Natural killer cell (primary cell): ENCODE measurements at regions not wholly inside any gene's neighbourhood (a gene's known extent, or its start where the extent isn't known, plus 50 kb on each side); places are given as distances from the start of the nearest gene placed in this dataset.

ENCODE experiments used
- ATAC-seq, 3 donors: fragments of 150-1000 bp in 2 of 3; fragments of 200-7000 bp in 1 of 3; cut with Tn5 transposase; 1 replicate in 1 of 3; 2 replicates in 2 of 3; pipeline ENCODE4 v1.10.0; 2021; ENCODE audit warnings: mild to moderate bottlenecking in 2 of 3, moderate library complexity in 2 of 3
- DNase-seq, 2 donors: peaks; one replicate each; pipeline versions ENCODE4 v3.0.0 to v3.0.0-alpha.2; 2013 to 2021; ENCODE audit warnings: mixed read lengths in 1 of 2
- H3K27ac ChIP-seq: one replicate; pipeline ENCODE4 v1.5.1; 2013; ENCODE audit warnings: mild to moderate bottlenecking, low read length
- H3K27me3 ChIP-seq: one replicate; pipeline ENCODE4 v1.6.1; 2013; ENCODE audit warnings: low read length; ENCODE audit not compliant: control insufficient read depth, insufficient read depth
- H3K36me3 ChIP-seq: one replicate; pipeline ENCODE4 v1.6.1; 2013; ENCODE audit warnings: low read length; ENCODE audit not compliant: control insufficient read depth, insufficient read depth
- H3K4me1 ChIP-seq: one replicate; pipeline ENCODE4 v1.6.1; 2013; ENCODE audit warnings: low read length; ENCODE audit not compliant: control insufficient read depth, insufficient read depth
- H3K4me3 ChIP-seq: one replicate; pipeline ENCODE4 v1.5.1; 2013; ENCODE audit warnings: low read length
- H3K9me3 ChIP-seq: one replicate; pipeline ENCODE4 v1.6.1; 2013; ENCODE audit warnings: low read length; ENCODE audit not compliant: control insufficient read depth, insufficient read depth
- H3K27ac Mint-ChIP-seq, 2 donors: one replicate each; pipeline ENCODE4 v1.8.0; 2022; ENCODE audit warnings: mild to moderate bottlenecking in 2 of 2, mixed read lengths in 2 of 2, moderate library complexity in 1 of 2
- H3K27me3 Mint-ChIP-seq, 2 donors: one replicate each; pipeline ENCODE4 v1.8.0; 2022; ENCODE audit warnings: low read depth in 2 of 2, mixed read lengths in 2 of 2
- H3K36me3 Mint-ChIP-seq: one replicate; pipeline ENCODE4 v1.8.0; 2022; ENCODE audit warnings: mixed read lengths
- H3K4me1 Mint-ChIP-seq, 2 donors: one replicate each; pipeline ENCODE4 v1.8.0; 2022; ENCODE audit warnings: mixed read lengths in 2 of 2
- H3K4me3 Mint-ChIP-seq: one replicate; pipeline ENCODE4 v1.8.0; 2022; ENCODE audit warnings: mild to moderate bottlenecking, moderate library complexity, mixed read lengths
- H3K9me3 Mint-ChIP-seq, 2 donors: one replicate each; pipeline ENCODE4 v1.8.0; 2022; ENCODE audit warnings: mixed read lengths in 2 of 2
- CTCF ChIP-seq: fragments of 200-600 bp; IDR thresholded peaks from one replicate; pipeline ENCODE4 v1.8.0; 2022; ENCODE audit warnings: antibody characterized with exemption
- WGBS: methylation state at CpG from one replicate; pipeline ENCODE4 v1.1.7; 2013; ENCODE audit warnings: missing lambda C conversion rate; ENCODE audit not compliant: insufficient coverage; 5-methylcytosine and 5-hydroxymethylcytosine counted together
- intact Hi-C: fragments of 100-400 bp; cut with micrococcal nuclease; formaldehyde crosslinking; loops from one replicate; pipeline ENCODE4 v1.14.2; 2022

GRCh38 chr15:39140060-39140604, 440.7 kb upstream of the THBS1 start:
- Histone ChIP-seq H3K4me3 (no peak overlapping the region), H3K4me1 (no peaks in the 10 kb centered on the region), H3K36me3 (no peaks in the 10 kb centered on the region), H3K27me3 (no peaks in the 10 kb centered on the region), H3K9me3 (no peaks in the 10 kb centered on the region), H3K27ac (no peak overlapping the region)
- 21% methylated on average over 2 of the region's 3 CpGs for WGBS
- intact Hi-C loops, result no loop called here
- DNase-seq (no peak), ATAC-seq (no peak)
- TF ChIP-seq CTCF, result no peak
- H3K9me3 Mint-ChIP-seq, result no peaks in the 10 kb centered on the region
- peaks cover 0 to 6% of the 10 kb centered on the region in 2 donors for H3K27me3 Mint-ChIP-seq
- no peak overlapping the region for H3K27ac Mint-ChIP-seq
- no peak overlapping the region for H3K4me3 Mint-ChIP-seq
- H3K36me3 Mint-ChIP-seq, result no peaks in the 10 kb centered on the region
- no peaks in the 10 kb centered on the region for H3K4me1 Mint-ChIP-seq

DNA sequence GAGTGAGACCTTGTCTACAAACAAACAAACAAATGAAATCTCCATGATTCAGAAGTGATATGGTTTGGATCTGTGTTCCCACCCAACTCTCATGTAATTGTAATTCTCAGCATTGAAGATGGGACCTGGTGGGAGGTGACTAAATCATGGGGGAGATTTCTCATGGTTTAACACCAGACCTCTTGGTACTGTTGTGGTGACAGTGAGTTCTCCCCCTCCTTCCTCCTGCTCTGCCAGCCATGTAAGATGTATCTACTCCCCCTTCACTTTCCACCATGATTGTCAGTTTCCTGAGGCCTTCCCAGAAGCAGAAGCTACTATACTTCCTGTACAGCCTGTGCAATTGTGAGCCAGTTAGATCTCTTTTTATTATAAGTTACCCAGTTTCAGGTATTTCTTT, 438.4 kb upstream of the THBS1 start:
- H3K36me3 Mint-ChIP-seq, result no peaks in the 10 kb centered on the region
- no peaks in the 10 kb centered on the region for H3K9me3 Mint-ChIP-seq
- H3K36me3 ChIP-seq, result no peaks in the 10 kb centered on the region
- DNase-seq, result no peak
- ATAC-seq, result no peak
- no peaks in the 10 kb centered on the region for H3K27me3 ChIP-seq
- H3K27ac Mint-ChIP-seq, result no peak overlapping the region
- no peaks in the 10 kb centered on the region for H3K4me1 ChIP-seq
- TF ChIP-seq CTCF, result no peak
- no peak overlapping the region for H3K4me3 Mint-ChIP-seq
- intact Hi-C loops, result no loop called here
- no peaks in the 10 kb centered on the region for H3K9me3 ChIP-seq
- no peaks in the 10 kb centered on the region for H3K4me1 Mint-ChIP-seq
- H3K27me3 Mint-ChIP-seq, result peaks cover 0 to 2% of the 10 kb centered on the region in 2 donors
- H3K4me3 ChIP-seq, result no peak overlapping the region
- H3K27ac ChIP-seq, result no peak overlapping the region

- TF ChIP-seq CTCF, result no peak
- no peak overlapping the region for H3K27ac Mint-ChIP-seq
Measured at GRCh38 chr15:39143479-39143878, 437.4 kb upstream of the THBS1 start.

DNA sequence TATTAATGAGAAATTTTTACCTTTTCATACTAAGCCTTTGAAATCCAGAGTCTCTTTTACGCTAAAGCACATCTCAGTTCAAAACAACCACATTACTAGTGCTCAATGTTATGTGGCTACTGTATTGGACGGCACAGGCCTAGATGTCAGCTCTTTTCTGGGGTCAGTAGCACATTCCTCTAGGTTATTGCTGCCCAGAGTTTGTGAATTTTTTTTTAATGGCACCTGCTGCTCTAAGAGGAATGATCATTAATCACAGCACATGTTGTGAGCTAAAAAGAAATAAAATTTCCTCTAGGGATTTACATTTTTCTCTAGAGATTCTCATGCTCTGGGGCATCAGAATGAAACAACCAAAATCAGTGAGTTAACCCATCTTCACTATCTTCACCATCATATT, 436.8 kb upstream of the THBS1 start:
- Mint-ChIP-seq H3K36me3 (no peaks in the 10 kb centered on the region), H3K27me3 (peaks cover 0 to 6% of the 10 kb centered on the region in 2 donors), H3K27ac (no peak overlapping the region), H3K9me3 (no peaks in the 10 kb centered on the region), H3K4me1 (no peaks in the 10 kb centered on the region), H3K4me3 (no peak overlapping the region)
- 93% methylated on average over 2 of the region's 2 CpGs for WGBS
- Histone ChIP-seq H3K36me3 (no peaks in the 10 kb centered on the region), H3K27ac (no peak overlapping the region), H3K9me3 (no peaks in the 10 kb centered on the region), H3K4me3 (no peak overlapping the region), H3K27me3 (no peaks in the 10 kb centered on the region), H3K4me1 (no peaks in the 10 kb centered on the region)
- TF ChIP-seq CTCF, result no peak
- ATAC-seq, result no peak
- DNase-seq, result no peak
- intact Hi-C loops, result no loop called here

More at GRCh38 chr15:39143479-39143878, 437.4 kb upstream of the THBS1 start:
- no peaks in the 10 kb centered on the region for H3K9me3 ChIP-seq
- Mint-ChIP-seq H3K4me3 (no peak overlapping the region), H3K36me3 (no peaks in the 10 kb centered on the region), H3K9me3 (no peaks in the 10 kb centered on the region), H3K27me3 (peaks cover 0 to 2% of the 10 kb centered on the region in 2 donors), H3K4me1 (no peaks in the 10 kb centered on the region)
- intact Hi-C loops, result no loop called here
- no peak overlapping the region for H3K27ac ChIP-seq
- ATAC-seq, result no peak
- no peaks in the 10 kb centered on the region for H3K27me3 ChIP-seq
- WGBS, result 89% methylated on average over 4 of the region's 5 CpGs
- H3K4me1 ChIP-seq, result no peaks in the 10 kb centered on the region
- H3K4me3 ChIP-seq, result no peak overlapping the region
- DNase-seq, result no peak
- H3K36me3 ChIP-seq, result no peaks in the 10 kb centered on the region
